Activated naive CD8-positive, alpha-beta T cell treated with anti-CD3 and anti-CD28 coated beads, Interleukin-2, amount 50 U/mL, for 16 hours (primary cell): ENCODE measurements at regions not wholly inside any gene's neighbourhood (a gene's known extent, or its start where the extent isn't known, plus 50 kb on each side); places are given as distances from the start of the nearest gene placed in this dataset.

Source experiments
- DNase-seq: peaks from one replicate; pipeline ENCODE4 v3.0.0-alpha.2; 2020; ENCODE audit warnings: low read depth, low spot score

DNA sequence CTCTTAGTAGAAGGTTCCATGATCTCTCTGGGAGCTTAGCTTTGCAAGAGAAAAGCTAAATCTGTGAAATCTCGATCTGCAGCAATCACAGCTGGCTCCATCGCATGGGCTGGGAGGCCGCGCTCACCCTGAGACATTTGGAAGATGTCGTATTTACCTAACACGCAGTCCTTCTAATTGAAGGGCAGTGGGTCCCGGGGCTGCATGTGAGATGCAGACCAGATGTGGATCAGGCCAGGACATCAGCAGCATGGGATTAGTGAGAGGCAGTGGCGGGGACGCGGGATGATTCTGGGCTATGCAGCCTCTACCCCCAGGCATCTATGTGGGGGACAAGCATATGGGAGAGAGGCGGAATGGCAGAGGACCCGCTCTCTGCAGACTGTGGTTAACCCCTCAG is 312.4 kb upstream of the RTL1 start:
- no peak for DNase-seq

DNA sequence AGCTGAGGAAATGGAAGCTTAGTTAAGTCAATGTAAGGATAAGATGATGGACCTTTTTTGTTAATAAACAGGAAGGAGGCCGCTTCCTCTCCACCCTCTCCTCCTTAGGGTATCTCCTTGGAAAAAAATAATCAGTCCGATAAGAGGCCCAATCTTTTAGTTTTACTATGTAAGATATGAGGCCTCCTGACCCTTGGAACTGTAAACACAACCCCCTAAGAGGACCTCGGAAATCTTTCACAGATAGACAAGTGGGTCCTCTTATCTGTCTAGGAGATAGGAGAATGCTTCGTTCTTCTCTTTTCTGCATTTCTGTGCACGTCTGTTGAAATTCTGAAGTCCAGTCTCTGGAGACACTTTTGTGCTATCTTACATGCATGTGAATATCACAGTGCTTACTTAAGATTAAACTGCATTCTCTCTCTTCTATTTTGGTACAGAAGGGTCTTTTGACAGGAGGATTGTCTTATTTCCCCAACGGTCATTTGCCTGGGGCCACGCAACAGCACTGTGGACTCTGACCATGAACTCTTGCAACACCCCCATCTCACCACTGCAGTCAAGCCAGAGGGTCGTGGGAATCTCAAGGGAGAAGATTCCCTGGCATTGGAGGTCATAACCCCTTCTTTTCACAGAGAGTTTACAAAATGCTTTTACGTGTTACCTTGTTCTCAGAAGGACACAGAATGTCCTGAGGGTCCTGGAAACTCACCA is 313.0 kb upstream of the RTL1 start:
- no peak for DNase-seq

DNA sequence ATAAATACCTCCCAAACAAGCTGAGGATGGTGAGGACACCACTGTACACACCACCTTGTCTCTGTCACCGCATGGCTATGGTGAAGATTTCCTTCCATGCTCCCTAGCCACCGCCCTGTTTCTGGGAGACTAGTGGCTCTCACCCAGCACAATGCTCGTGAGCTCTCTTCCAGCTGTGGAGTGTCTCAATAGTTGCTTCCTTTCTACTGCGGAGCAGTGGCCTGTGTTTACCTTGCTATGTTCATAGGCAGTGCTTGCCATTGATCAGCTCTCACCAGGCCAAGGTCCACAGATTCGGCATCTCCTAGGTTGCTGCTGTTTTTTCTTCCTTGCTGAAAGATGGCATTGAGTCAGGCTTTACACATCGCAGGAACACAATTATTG is 313.6 kb upstream of the RTL1 start:
- DNase-seq, result no peak

DNA sequence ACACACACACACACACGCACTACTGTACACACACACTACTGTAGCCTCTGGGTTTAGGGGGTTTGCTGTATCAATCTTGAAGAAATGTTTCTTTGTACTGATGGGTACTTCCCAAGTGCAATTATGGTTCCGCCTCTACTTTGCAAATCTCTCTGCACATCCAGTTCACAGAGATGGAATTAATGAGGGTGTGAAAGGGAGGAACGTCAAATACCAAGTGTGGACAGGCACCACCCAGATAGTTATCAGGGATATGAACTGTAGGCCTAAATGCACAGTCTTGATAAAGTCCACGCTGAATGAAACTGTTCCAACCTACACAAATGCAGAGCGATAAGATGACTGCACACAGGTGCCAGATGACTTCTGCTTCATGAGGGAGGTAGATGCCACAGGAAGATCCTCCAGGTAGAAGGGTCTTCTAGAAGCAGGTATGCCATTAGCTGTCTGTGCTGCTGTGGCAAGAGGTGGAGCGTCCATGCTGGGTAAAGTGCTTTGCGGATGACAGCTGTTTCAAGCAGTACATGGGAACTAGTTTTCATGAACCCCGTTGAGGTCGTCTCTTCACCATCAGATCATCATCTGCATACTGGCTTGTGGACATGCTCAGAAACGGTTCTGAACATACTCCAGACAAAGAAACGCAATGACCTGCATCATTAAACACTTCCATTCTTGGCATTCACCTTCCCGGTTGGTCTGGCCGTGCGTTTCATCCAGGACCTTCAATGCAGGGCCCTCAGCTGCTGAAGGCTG is 314.3 kb upstream of the RTL1 start:
- DNase-seq, result no peak

DNA sequence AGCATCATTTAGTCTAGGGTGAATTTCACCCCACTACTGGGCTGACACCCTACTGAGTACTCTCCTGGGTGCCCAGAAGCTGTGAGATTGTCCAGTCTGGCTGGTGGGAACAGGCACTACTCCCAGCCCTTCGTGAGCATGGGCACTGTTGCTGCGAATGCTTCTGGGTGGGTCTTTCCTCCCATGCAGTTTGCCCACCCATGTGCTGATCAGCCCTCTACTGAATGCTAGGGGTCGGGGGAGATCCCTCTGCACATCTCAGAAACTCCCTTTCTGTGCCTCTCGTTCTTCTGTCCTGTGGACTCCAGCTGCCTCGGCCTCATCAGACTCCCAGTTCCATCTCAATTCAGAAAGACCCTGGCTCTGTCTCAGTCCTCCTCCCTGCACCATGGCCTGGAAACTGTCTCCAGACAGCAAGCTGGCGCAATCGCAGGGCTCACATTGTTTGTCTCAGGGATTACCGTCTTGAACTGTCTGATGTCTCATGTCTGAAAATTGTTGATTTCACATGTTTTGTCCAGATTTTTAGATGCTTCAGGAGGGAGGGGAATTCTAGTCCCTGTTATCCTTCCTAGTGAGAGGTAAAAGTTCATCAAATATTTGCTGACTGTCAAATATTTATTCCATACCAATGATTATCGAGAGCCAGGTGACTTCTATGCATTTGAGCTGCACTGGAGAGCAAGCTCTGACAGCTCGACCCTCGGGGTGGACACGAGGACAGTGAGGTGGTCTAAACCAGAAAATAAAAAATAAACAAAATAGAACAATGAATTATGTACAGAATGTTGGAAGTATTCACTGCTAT is 316.6 kb upstream of the RTL1 start:
- DNase-seq, result no peak

DNA sequence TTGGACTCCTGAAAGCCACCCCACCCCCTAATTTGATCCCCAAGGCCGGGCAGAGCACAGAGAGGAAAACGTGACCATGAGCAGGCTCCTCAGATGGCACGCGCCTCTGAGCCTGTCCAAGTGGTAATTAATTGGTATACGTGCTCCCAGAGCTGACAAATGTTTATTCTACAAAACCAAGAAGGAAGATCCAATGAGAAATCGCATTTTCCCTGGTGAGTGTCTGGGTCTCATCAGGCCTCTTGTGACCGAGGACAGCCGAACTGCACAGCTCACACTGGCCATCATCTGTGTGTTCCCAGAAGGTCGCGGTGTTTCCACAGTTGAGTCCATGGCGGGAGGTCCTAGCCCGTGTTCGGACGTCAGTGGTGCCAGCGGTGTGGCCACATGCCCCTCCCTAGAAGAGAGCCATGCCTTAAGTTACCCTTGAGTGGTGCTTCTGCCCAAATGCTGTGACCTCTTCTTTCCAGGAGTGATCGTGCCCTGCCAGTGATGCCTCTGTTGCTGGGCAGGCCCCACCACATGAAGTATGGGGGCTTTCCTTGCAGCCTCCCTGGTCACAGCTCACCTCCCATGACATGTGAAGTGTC is 317.5 kb upstream of the RTL1 start:
- DNase-seq, result no peak

DNA sequence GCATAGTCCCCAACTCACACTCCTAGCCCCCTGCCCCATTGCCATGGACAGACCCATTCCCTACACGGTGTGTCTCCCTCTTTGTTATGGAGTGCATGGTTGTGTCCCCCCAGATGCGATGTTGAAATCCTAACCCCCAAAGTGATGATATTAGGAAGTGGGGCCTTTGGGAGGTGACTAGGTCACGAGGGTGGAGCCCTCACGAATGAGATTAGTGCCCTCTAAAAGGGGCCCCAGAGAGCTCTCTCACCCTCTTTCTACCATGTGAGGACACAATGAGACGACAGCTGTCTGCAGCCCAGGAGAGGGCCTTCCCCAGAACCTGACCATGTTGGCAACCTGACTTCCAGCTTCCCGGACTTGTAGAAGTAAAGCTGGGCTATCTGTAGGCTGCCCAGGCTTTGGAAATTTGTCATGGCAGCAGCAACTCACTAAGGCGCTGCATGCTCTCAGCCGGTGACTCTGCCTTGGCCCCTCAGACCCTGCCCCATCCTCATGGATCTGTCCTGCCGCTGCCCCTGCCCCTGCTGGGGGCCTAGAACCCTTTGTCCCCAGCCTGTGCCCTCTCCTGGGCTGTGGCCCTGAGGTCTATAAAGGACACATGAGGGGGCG is 318.1 kb upstream of the RTL1 start:
- no peak for DNase-seq

DNA sequence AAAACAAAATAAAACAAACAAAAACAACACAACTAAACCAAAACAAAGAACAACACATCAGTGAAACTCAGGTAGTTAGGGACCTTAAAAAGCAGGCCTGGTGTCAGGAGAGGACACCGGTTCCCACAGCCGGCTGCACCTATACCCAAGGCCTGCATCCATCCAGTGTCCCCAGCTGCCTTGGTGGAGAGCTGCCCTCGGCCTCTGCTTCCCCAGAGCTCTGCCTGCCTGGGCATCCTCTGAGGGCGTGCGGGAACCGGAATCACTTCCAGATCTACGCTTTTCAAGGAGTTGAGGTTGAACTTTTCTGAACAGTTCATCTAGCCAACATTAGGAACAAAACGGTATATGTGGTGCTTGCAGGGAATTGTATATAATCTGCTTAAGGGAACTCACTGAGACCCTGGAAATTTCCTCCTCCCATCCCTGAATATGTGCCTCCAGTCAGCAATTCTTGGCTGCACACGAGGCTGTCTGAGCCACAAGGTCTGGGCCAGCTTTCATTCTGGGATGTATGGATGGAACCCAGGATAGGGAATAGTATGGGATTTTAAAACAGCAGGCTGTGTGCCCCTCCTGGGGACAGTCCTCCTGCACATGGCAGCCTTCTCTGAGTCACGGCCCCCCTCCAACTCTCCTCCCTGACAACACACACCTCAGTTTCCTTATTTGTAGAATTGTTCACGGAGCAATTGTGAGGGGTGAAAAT is 319.0 kb upstream of the RTL1 start:
- no peak for DNase-seq

DNA sequence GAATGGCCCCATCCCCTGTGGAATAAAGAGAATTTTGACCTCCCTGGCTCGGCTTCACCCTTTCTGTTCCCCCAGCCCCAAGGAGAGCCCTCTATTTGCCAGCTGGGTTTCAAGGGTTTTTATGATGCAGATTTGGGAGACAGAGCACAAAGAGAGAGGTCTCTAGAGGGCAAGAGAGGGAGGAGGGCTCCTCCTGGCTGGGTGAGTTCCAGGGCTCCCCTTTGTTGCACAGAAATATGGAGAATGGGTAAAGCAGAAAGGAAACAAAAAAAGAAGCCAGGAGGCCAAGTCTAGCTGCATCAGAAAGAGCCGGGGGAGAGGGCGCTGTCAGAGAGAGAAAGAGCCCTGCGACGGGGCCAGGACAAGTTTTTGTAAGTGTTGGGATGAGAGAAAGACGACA is 319.6 kb upstream of the RTL1 start:
- DNase-seq, result no peak

DNA sequence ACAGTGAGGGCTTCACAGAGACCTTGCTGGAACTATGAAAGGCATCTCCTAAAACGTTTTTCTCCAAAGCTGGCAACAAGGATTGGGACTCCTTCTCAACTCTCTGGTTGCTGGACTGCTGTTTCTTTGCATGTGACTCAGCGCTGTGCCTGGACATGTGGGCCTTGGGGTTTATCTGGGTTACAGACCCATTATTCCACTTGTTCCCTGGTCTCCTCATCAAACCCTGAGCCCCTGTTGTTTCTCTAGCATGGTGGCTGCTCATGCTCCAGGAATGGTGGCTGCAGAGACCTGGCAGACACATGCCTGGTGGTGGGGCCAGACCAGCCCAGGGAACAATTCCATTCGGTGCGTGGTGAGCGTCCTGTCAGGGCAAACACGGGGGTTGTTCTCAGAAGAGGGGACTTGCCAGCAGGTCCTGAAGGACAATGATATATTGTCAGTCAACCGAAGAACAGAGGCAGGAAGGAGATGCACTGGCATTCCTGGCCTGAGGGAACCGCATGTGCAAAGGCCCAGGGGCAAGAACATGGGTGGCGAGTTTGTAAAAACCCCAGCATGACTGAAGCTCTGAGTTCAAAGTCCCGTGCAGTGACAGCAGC is 320.1 kb upstream of the RTL1 start:
- DNase-seq, result no peak

DNA sequence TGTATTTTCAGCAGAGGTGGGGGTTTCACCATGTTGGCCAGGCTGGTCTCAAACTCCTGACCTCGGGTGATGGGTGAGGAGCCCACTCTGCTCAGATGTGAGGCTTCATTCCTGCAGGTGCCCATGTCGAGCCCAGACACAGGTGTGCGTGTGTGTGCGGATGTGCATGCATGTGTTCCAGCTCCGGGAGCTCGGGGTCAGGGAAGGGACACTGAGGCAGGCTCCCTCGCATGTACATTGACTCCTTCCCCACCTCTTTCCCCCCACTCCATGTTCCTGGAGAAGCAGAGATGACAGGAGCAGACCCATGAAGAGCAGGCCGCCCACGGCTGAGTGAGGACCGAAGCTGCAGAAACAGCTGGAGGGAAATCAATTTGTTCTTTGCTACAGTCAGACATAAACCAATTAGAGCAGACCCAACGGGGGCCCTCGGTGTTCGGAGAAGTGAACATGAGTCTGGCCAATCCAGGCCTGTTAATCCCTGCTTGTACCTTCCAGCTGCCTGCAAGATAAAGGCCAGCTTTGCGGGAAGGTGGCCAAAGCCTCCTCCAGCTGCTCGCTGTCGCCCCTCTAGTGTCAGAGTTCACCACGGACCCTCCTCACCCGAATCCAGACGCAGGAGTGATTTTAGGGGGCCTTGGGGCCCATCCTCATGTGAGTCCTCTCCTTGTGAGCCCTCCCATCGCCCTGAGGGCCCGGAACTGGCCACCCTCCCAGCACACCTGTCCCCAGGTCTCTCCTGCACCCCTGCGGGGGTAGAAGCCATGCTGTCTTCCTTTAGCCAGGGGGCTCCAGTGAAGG is 321.0 kb upstream of the RTL1 start:
- DNase-seq, result no peak

DNA sequence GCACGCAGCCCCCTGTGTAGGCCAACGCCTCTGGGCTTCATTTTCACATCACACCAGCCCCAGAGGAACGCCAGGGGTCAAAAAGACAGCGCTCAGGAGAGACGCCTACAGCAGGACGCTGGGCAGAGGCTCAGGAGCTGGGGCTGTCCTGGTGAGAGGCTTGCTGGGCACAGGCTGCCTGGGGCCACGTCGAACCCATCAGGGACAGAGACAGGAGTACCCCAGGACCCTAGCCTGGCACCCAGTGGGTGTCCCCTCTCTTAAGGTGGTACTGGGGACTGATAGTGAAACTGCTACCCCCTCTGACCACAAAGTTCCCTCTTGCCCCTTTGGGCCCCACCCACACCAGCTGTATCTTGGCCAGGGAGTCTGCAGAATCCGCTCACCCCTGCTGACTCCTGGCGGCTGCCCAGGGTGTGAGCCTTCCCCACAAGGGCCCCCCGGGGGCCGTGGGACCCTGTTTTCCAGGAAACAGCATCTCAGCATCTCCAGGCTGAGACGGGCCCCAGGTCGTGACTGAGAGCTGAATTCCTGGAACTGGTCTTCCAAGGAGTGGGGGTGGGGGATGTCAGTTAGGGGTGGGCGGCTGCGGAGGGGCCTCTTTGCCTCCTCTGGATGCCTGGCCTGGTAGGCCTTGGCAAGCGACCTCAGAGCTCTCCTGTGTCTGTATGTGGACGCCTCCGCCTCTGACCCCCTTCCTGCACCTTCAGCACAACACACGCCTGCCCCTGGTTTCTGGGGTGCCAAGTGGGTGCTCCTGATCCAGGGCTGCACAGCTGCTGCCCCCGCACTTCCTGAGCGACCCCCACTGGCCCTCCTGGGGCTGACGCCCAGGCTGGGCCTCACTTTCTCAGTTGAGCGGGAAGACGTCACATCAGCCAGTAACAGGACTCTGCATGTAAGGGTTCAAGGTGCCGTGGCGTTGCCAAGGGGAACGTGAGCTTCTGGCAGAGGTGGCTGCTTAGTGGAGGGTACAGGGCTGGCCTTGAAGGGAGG is 321.9 kb upstream of the RTL1 start:
- DNase-seq, result no peak

DNA sequence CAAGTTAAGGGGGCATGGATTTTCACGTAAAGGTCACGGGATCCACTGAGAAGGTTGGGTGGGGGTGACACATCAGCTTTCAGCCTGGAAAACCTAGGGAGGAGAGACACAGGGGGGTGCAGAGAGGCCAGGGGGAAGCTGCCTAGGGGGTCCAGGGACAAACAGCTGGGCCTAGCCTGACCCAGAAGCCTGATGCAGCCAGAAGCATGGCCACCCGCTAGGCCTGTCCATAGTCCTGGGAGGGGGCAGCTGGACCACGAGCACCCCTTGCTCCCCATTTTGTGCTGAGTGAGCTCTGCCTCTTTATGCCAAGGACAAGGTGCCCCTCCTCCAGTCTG is 322.7 kb upstream of the RTL1 start:
- DNase-seq, result no peak

DNA sequence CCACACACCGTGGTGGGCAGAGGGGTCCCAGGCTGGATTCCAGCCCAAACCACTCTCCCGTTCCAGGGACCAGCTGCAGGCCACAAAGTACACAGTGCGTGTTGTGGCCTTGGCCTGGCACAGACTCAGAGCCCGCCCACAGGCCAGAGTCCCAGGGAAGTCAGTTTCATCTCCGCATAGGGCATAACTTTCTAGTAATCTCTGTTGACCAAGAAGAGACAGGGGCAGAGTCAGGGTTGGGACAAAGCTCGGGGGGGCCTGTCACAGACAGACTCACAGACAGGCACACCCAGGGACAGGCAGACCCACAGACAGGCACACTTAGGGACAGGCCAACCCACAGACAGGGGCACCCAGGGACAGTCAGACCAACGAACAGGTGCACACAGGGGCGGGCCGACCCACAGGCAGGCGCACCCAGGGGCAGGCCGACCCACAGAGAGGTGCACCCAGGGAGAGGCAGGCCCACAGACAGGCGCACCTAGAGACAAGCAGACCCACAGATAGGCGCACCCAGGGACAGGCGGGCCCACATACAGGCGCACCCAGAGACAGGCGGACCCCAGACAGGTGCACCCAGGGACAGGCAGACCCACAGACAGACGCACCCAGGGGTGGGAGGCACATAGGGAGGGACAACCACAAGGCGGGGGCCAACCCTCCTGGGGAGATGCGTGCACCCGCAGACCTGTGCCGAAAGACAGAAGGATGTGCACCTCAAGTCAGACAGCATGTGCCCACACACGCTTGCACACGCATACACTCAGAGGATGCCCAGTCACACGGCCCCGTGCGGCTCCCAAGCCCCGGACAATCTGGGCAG is 323.3 kb upstream of the RTL1 start:
- DNase-seq, result no peak

DNA sequence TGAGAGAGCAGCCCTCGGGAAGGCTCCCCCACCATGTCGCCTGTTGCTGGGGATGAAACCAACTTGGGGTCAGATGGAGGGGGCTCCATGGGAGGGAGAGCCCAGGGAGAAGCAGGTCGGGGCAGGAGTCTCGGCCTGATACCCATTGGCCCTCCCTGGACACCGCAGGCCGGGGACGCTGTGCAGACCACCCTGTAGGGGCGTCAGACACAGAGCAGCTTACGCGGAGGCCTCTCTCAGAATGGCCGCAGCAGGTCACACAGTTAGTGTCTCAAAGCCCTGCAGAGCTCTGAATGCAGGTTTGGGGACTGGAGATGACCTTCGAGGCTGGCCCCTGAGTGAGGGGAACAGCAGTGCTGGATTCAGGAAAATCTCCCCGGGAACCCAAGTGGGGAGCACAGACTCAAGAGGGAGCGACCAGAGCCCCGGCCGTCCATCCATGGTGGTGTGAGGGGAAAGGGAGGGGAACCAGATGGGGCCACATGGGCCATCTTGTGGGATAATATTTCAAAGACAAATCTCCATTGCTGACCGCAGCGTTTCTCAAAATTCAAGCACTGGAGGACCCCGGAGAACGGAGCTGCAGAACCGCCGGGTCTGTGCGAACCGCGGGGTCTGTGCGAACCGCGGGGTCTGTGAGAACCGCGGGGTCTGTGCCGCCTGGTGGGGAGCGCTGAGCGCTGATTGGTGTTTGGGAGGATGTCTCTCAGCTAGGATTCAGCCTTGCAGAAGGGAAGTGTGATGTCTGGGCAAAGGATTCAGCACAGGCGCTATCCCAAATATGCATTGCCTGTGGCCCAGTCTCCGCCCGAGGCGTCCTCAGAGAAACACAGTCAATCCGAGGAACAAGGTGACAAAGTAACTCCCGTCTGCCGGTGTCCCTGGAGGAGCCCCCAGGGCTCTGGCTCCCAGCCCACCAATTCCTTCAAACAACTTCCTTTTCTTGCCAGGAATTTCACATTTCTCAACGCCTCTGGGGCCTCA is 324.4 kb upstream of the RTL1 start:
- DNase-seq, result no peak

DNA sequence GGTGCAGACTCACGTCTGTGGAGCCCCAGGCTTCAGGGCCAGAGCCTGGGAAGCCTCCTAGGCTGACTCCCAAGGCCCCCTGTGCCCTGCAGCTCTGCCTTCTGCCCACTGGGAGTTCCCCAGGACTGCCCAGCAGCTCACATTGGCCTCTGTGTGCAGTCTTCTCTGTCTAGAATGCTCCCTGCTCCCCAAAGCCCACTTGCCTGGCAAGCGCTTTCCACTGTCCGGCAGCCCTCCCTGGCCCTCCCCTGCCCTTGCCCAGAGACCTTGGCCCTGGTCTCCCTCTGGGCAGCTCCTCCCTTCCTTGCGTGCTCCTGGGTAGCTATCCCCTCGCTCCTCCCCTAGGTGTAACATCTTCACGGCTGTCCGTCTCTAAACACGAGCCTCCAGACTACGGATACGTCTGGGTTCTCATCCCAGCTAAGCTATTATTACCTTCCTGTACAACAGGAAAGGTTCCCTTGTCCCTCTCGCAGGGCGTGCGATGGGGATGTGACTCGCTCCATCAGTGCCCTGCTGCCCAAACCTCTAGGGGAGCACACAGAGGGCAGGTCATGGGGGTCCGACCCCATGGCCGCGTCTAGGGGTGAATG is 325.5 kb upstream of the RTL1 start:
- DNase-seq, result no peak
